Stimulated activated CD4-positive, alpha-beta T cell treated with anti-CD3 and anti-CD28 coated beads, Interleukin-2, amount 100 ng/mL, for 48 hours (primary cell): ENCODE measurements at regions not wholly inside any gene's neighbourhood (a gene's known extent, or its start where the extent isn't known, plus 50 kb on each side); places are given as distances from the start of the nearest gene placed in this dataset.
"Not testable (repeated sequence)": the region's sequence is repeated elsewhere in the genome, so short reads cannot be mapped to it uniquely, and the experiment has no call there.

Experiments used
- DNase-seq, 2 donors: peaks; one replicate each; pipeline ENCODE4 v3.0.0-alpha.2; 2020

DNA sequence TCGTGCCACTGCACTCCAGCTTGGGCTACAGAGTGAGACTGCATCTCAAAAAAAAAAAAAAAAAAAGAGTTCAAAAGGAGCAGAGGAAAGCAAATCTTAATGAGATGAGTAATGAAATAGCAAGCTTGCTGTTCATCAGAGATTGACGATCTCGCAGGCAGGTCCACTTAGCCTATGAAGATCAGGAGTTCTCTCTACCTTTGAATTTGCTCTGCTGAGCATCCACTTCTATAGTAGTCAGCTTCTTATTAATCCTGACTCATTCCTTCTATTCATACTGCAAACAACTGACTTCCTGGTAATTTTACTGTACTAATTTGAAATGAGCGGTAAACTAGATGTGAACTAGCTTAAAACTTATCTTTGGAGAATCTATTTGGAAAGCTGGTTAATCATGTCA, 1014.6 kb downstream of the GATA3 start:
- DNase-seq, result no peak

GRCh38 chr10:9075420-9075819, 1020.9 kb downstream of the GATA3 start:
- DNase-seq, result no peak

DNA sequence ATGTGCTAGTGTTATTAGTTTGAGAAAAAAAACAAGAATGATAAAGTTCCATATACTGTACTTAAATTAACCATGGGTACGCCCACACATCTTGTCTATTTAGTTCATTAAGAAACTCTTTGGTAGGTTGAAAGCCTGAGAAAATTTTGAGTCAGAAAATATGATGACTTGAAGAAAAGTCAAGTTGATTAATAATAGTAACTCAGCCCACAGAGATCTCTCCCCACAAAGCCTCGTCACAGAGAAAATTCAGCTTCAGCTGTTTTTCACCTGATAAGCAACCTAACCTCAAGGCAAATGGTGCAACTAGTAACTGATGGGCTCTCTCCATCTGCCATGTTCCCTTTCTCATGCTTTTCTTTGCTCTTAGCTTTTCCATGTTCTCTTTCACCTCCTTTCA, 1021.6 kb downstream of the GATA3 start:
- no peak for DNase-seq

GRCh38 chr10:9081253-9081652, 1026.8 kb downstream of the GATA3 start:
- no peak for DNase-seq

- DNase-seq, result no peak
These were observed 1027.5 kb downstream of the GATA3 start for GRCh38 chr10:9081961-9082360.

DNA sequence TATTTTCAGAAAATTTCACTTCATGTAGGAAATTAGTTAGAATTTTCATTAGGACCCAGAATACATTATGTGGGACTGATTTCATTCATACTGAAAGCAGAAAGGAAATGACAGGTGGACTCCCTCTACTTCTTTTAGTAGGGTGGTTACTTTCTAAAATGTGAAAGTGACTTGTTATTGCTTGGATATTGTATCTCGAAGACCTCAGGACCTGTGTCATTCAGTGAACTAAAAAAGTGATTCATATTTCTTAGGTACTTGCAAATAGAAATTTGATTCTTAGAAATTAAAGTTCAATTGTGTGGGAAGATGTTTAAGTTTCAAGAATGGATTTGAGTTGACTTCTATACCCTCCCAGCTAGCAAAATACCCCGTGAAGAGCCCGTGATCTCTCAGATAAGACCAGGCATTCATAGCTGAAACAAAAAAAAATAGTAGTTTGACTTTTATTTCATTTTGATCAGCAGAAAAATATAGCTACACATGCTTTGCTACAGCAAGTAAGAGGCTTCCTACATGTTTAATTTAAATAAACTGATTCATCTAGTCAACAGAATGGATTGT, 1037.1 kb downstream of the GATA3 start:
- no peak for DNase-seq

GRCh38 chr10:9096288-9096687, 1041.8 kb downstream of the GATA3 start:
- peak in 1 of 2 donors; percentile 13 for DNase-seq

DNA sequence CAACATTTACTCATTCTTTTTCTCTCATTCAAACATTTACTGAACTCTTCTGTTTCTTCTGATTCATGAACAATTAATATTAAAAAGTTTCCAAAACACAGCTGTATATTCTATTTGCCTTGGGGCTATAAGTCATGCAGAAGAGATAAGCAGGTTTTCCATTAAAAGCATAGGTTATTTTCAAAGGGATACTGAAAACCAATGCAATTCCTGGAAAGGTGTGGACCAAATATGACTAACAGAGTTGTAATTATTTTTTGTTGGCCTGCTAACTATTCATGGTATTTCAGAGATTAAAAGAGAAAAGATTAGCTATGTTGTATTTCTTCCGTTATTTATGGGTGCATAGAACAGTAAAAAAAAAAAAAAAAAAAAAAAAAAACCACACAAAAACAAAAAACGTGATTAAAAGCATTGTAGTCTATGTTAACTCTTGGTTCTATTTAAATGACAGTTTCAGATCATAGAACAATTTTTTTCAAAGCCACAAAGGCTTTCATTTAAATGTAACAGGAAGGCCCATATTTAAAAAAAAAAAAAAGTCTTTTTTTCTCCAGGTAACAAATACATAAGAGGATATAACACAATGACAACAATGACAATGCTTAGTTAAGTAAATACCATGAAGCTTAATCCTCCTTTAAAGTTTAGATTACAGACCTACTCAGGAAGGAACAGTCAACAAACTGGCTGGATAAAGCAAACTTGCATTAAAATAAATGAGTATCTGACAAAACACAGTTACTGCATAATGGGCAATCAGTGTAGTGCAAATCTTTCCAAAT, 1042.9 kb downstream of the GATA3 start:
- no peak for DNase-seq

GRCh38 chr10:9097991-9098306, 1043.5 kb downstream of the GATA3 start:
- DNase-seq, result no peak

GRCh38 chr10:9102026-9102425, 1047.5 kb downstream of the GATA3 start:
- no peak for DNase-seq

- no peak for DNase-seq
These were observed 1048.8 kb downstream of the GATA3 start for GRCh38 chr10:9103301-9103700.

GRCh38 chr10:9111976-9112375, 1057.5 kb downstream of the GATA3 start:
- no peak for DNase-seq

DNA sequence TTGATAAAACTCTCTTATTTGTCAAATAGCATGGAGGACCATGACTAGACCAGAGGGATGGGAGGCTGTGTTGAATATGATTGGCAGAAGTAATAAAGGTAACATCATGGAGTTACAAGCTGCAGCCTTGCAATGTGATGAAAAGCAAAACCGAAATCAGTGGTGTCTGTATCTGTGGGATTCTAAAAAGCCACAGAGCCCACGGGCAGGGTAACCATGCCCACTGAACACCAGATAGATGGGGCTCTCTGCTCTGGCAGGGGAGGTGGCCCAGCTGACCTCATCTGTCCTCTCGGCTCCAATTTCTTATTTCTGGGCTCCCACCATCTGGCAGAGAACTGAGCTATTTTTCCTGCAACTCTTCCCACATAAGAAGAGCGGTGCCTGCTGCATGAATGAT, 1072.2 kb downstream of the GATA3 start:
- DNase-seq, result no peak

GRCh38 chr10:9137368-9137767, 1082.9 kb downstream of the GATA3 start:
- no peak for DNase-seq

- not testable (repeated sequence) for DNase-seq
These were observed 1084.3 kb downstream of the GATA3 start for GRCh38 chr10:9138829-9139228.

DNA sequence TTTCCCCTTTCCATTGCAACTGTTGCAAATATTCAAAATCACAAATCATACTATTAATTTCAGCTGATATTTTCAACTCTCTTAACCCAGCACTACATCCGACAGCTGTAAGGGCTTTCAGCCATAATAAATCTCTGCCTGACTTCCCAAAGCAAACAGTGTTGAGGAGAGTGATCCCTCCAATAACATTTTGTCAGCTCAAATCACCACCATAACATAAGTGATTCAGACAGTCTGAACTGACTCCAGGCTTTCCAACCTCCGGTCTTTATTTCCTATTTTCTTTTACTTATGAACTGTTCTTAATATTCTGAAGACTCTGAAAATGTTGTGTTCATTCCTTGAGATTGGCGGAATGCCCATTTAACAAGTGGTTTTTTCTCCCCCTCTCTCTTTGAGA, 1085.9 kb downstream of the GATA3 start:
- DNase-seq, result no peak

GRCh38 chr10:9147475-9147874, 1093.0 kb downstream of the GATA3 start:
- no peak for DNase-seq

DNA sequence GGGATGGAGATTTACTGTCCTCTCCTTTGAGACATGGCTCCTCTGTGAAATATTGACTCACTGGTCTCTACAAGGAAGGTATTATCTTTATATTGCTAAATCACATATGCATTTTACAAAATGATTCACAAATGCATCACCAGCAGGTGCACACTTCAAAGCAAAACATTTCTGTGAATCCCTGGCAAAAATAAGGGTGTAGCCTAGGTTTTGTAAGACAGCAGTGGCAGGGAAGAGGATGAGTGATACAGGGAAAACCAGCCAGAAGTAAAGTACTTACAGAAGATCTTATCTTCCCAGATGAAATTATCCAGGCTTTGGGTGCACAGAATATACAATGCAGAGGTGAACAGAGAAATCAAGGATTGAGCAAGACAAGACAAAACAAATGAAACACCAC, 1094.6 kb downstream of the GATA3 start:
- DNase-seq, result no peak

- DNase-seq, result not testable (repeated sequence)
These were observed 1098.6 kb downstream of the GATA3 start for GRCh38 chr10:9153057-9153456.

DNA sequence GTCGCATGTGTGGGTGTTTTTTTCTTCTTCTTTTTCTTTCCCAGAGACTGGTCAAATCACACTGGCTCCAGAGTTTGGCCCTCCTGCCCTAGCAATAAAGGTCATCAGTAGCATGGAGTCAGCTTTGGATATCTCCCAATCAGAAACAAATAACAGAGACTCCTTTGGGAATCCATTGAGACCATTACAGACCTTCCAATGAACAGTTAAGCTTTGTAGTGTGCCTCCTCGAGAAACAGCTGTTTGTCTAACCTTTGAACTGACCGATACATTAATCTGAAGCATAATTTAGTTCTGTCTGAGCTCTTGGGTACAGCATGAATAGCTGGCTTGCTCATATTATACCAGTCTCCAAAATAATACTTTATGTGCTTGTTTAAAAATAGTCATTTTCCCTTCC, 1103.2 kb downstream of the GATA3 start:
- no peak for DNase-seq

DNA sequence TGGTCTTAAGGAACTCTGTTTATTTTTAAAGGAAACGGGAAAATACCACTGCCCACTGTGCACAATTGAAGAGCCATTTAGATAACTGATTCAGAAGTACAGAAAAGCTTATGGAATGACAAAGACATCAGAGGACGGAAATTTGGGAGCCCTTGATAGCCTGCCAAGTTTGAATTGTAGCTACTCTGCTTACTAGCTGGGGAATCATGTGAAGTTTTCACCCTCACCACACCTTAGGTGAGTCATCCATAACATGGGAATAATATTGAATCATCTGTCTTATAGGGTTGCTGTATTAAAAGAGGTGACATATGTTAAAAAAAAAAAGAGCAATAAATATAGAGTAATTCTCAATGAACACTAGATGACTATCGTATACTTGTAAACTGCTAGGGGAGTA, 1104.2 kb downstream of the GATA3 start:
- no peak for DNase-seq

DNA sequence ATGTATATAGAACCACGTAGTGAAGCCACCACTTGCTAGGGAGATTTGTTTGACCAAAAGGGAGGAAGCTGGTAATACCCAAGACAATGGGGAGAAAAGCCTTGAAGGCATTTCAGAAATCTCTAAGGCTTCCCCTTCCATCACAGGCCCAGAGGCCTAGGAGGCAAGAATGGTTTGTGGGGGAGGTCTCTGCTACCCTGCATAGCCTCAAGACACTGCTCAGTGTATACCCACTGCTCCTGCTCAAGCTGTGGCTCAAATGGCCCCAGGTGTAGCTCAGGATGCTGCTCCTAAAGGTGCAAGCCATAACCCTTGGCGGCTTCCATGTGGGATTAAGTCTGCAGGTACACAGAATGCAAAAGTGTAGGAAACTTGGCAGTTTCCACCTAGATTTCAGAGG, 1105.8 kb downstream of the GATA3 start:
- DNase-seq, result no peak

DNA sequence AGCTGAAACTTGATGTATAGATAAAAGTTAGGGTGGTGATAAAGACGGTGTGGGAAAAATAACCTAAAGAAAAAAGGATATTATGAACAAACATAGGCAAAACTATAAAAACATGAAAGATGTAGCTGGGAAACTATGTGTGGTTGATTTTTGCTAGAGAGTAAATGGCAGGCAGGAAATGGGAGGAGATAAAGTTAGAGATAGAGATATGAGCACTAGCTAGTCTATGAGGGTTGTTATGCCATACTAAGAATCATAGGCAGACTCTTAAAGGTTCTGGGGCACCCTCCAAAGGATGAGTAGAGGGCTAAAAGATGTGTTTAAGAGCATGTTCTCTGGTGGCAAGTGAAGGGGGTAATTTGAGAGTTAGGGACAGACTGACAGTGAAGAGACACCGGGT, 1109.2 kb downstream of the GATA3 start:
- no peak for DNase-seq

DNA sequence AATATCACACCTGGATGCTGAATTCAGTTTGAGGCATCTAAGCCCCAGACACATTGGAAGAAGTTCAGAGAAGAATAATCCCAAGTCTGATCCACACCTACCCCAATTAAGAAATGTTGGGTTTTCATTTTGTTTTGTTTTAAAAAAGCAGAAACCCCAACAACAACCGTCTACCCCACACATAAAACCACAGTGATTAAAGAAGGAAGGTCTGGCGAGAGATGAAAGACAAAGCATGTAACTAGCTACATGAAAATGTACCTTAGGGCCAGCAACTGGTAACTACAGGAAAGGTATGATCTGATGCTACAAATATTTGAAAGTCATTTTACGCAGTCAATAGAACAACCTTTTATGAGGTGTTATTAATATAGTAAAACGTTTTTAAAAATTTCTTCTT, 1112.3 kb downstream of the GATA3 start:
- DNase-seq, result no peak

DNA sequence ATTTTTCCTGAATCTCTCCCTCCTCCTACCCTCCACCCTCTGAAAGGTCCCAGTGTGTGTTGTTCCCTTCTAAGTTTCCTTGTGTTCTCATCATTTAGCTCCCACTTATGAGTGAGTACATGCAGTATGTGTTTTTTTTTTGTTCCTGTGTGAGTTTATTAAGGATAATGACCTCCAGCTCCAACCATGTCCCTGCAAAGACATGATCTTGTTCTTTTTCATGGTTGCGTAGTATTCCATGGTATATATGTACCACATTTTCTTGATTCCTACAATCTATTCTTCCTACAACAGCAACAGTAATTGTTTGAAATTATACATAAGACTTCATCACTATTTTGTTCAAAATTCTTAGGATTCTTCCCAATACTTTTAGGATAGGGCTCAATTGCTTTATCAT, 1117.8 kb downstream of the GATA3 start:
- no peak for DNase-seq
